ENCODE measurements at regions not wholly inside any gene's neighbourhood (a gene's known extent, or its start where the extent isn't known, plus 50 kb on each side); places are given as distances from the start of the nearest gene placed in this dataset.

GRCh38 chr2:67727131-67727530 lies 330.0 kb downstream of the ETAA1 start:
- no peaks in the 10 kb centered on the region for H3K36me3 Mint-ChIP-seq (ENCODE audit: low read depth)
- Histone ChIP-seq H2AFZ (no peak overlapping the region), H3K27ac (ENCODE audit: low read depth) (no peak overlapping the region), H3K4me3 (no peak overlapping the region), H3K4me1 (ENCODE audit: insufficient read depth) (no peaks in the 10 kb centered on the region), H3K9me2 (ENCODE audit: insufficient read depth) (peaks cover 12% of the 10 kb centered on the region), H4K20me1 (replicated peaks; ENCODE audit: insufficient read depth) (no peaks in the 10 kb centered on the region), H3K27me3 (ENCODE audit: insufficient read depth) (no peaks in the 10 kb centered on the region), H3K36me3 (ENCODE audit: insufficient read depth) (no peaks in the 10 kb centered on the region), H3K4me2 (no peak overlapping the region), H3F3A (replicated peaks; ENCODE audit: low read depth) (no peaks in the 10 kb centered on the region), H3K79me2 (replicated peaks; ENCODE audit: insufficient read depth) (no peaks in the 10 kb centered on the region)
- H3K27ac Mint-ChIP-seq = no peak overlapping the region
- H3K27me3 Mint-ChIP-seq (ENCODE audit: insufficient read depth, low read depth, poor library complexity) = no peaks in the 10 kb centered on the region
- TF ChIP-seq CREB1 (CRISPR knock-in tag; IDR thresholded peaks at IDR 0.05; ENCODE audit: low read depth) (no peak), STAT1 (IDR thresholded peaks at IDR 0.05; ENCODE audit: unreplicated experiment) (no peak), ZNF331 (CRISPR knock-in tag; IDR thresholded peaks at IDR 0.05; ENCODE audit: low read depth) (no peak), ETS1 (IDR thresholded peaks at IDR 0.05) (no peak), JUNB (IDR thresholded peaks at IDR 0.05; ENCODE audit: unreplicated experiment) (no peak), POLR2AphosphoS5 (IDR thresholded peaks at IDR 0.05; ENCODE audit: low read depth) (no peak), CTCF (conservative IDR thresholded peaks at IDR 0.05; ENCODE audit: low read depth in 2 of 2) (no peak), ZNF462 (CRISPR knock-in tag; IDR thresholded peaks at IDR 0.05) (no peak), EZH2 (IDR thresholded peaks at IDR 0.05; ENCODE audit: low read depth, unreplicated experiment) (no peak), NANOG (IDR thresholded peaks at IDR 0.05; ENCODE audit: borderline replicate concordance) (no peak), EZH2phosphoT487 (IDR thresholded peaks at IDR 0.05; ENCODE audit: unreplicated experiment) (no peak)
- TF ChIP-seq, protein P1, sequence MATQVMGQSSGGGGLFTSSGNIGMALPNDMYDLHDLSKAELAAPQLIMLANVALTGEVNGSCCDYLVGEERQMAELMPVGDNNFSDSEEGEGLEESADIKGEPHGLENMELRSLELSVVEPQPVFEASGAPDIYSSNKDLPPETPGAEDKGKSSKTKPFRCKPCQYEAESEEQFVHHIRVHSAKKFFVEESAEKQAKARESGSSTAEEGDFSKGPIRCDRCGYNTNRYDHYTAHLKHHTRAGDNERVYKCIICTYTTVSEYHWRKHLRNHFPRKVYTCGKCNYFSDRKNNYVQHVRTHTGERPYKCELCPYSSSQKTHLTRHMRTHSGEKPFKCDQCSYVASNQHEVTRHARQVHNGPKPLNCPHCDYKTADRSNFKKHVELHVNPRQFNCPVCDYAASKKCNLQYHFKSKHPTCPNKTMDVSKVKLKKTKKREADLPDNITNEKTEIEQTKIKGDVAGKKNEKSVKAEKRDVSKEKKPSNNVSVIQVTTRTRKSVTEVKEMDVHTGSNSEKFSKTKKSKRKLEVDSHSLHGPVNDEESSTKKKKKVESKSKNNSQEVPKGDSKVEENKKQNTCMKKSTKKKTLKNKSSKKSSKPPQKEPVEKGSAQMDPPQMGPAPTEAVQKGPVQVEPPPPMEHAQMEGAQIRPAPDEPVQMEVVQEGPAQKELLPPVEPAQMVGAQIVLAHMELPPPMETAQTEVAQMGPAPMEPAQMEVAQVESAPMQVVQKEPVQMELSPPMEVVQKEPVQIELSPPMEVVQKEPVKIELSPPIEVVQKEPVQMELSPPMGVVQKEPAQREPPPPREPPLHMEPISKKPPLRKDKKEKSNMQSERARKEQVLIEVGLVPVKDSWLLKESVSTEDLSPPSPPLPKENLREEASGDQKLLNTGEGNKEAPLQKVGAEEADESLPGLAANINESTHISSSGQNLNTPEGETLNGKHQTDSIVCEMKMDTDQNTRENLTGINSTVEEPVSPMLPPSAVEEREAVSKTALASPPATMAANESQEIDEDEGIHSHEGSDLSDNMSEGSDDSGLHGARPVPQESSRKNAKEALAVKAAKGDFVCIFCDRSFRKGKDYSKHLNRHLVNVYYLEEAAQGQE (IDR thresholded peaks at IDR 0.05; ENCODE audit: unreplicated experiment) = no peak
- no peak overlapping the region for H3K4me3 Mint-ChIP-seq
- DNase-seq (ENCODE audit: low spot score) (no peak), ATAC-seq (no peak)
- H3K4me1 Mint-ChIP-seq = no peaks in the 10 kb centered on the region
- no peaks in the 10 kb centered on the region; the same call in 2 of the 3 replicates for H3K9me3 Mint-ChIP-seq
